SU-DHL-6 (cell line): ENCODE measurements at regions not wholly inside any gene's neighbourhood (a gene's known extent, or its start where the extent isn't known, plus 50 kb on each side); places are given as distances from the start of the nearest gene placed in this dataset.

Source experiments
- H2AFZ ChIP-seq: fragments of 200-600 bp; sonication (generic); 2 replicates; pipeline ENCODE4 v1.6.1; 2014; ENCODE audit warnings: low read depth, mild to moderate bottlenecking, moderate library complexity, mixed read lengths, antibody characterized with exemption, low read length; ENCODE audit not compliant: severe bottlenecking
- H3F3A ChIP-seq: fragments of 200-600 bp; shearing (Covaris generic); 2 replicates; pipeline ENCODE4 v1.6.0; 2016; ENCODE audit warnings: antibody characterized with exemption, mild to moderate bottlenecking; ENCODE audit not compliant: insufficient read depth
- H3K27ac ChIP-seq: fragments of 200-600 bp; sonication (generic); 2 replicates; pipeline ENCODE4 v1.5.1; 2016; ENCODE audit warnings: low read depth, mild to moderate bottlenecking, low read length, moderate library complexity, mixed read lengths
- H3K27me3 ChIP-seq: fragments of 200-600 bp; sonication (generic), shearing (Covaris generic); 2 replicates; pipeline ENCODE4 v1.6.0; 2014; ENCODE audit warnings: mild to moderate bottlenecking, low read length
- H3K36me3 ChIP-seq: fragments of 200-600 bp; sonication (generic); 2 replicates; pipeline ENCODE4 v1.6.1; 2014; ENCODE audit warnings: mild to moderate bottlenecking, low read length, mixed read lengths
- H3K4me2 ChIP-seq: fragments of 300-600, 200-600 bp; shearing (Covaris generic), sonication (generic); 2 replicates; pipeline ENCODE4 v1.6.0; 2014; ENCODE audit warnings: low read length, low read depth, mild to moderate bottlenecking; ENCODE audit not compliant: poor library complexity, severe bottlenecking
- H3K4me3 ChIP-seq: fragments of 200-600 bp; sonication (generic); 2 replicates; pipeline ENCODE4 v1.5.1; 2014; ENCODE audit warnings: antibody characterized with exemption, low read length, mild to moderate bottlenecking, mixed read lengths; ENCODE audit not compliant: insufficient read depth, poor library complexity, severe bottlenecking
- H3K79me2 ChIP-seq: fragments of 200-600 bp; sonication (generic); 2 replicates; pipeline ENCODE4 v1.6.1; 2014; ENCODE audit warnings: mild to moderate bottlenecking, low read length, moderate library complexity; ENCODE audit not compliant: insufficient read depth
- H3K9ac ChIP-seq: fragments of 200-600 bp; sonication (generic); 2 replicates; pipeline ENCODE4 v1.7.0; 2014; ENCODE audit warnings: mild to moderate bottlenecking, low read length
- H3K9me2 ChIP-seq: fragments of 200-600 bp; sonication (generic); replicated peaks from 2 replicates; pipeline ENCODE4 v1.6.1; 2014; ENCODE audit warnings: low read length; ENCODE audit not compliant: insufficient read depth
- H3K9me3 ChIP-seq: fragments of 200-600 bp; sonication (generic); 2 replicates; pipeline ENCODE4 v1.6.1; 2014; ENCODE audit warnings: low read length, mixed read lengths; ENCODE audit not compliant: insufficient read depth
- H4K20me1 ChIP-seq: fragments of 200-600 bp; sonication (generic); 2 replicates; pipeline ENCODE4 v1.6.1; 2014; ENCODE audit warnings: low read depth, mild to moderate bottlenecking, antibody characterized with exemption, low read length, moderate library complexity, mixed read lengths
- CTCF ChIP-seq: fragments of 200-600 bp; sonication (generic); IDR thresholded peaks from one replicate; pipeline ENCODE4 v1.5.1; 2017; ENCODE audit warnings: antibody characterized with exemption, mild to moderate bottlenecking, low read length, moderate library complexity; ENCODE audit not compliant: insufficient read depth, poor library complexity, severe bottlenecking
- EZH2phosphoT487 ChIP-seq: fragments of 200-600 bp; sonication (generic), shearing (Covaris generic); conservative IDR thresholded peaks from 2 replicates; pipeline ENCODE4 v1.6.1; 2018; ENCODE audit warnings: mild to moderate bottlenecking, antibody characterized with exemption, low read length, moderate library complexity, mixed read lengths

DNA sequence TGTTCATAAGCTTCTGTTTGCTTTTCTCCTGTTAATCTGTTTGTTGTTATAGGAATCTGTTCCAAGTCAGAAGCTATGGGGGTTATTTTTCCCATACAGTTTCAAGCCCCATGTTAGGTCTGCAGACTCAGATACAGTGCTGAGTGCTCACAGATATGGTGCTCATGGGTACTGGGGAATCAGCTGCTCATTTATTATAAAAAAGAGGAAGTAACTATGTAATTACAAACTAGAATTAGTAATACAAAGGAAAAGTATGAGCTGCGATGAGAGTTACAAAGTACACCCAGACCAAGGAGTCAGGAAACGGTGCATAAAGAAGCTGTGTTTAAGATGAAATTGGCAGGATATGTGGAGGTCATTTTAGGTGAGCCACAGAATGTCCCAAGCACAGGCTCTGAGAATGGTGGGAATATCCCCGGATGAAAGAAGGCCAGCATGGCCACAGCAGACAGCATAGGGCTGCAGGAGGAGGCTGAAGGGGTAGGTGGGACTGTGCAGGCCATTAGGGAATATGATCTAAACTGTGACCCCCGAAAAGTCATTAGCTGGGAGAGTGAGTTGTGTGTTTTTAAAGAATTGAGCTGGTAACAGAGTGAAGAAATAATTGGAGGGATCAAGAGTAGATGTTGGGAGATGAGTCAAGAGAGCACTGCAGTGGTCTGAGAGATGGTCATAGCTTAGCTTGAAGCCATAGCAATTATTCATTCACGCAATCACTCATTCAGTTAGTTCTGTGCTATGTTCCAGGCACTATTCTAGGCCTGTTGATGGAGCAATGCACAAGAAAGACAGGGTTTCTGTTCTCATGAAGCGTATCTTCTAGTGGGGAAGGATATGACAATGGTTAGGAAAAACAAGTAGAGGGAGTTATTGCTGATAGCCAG is 177.4 kb upstream of the UBL3 start:
- no peak overlapping the region for H3K4me3 ChIP-seq
- H3K36me3 ChIP-seq = no peaks in the 10 kb centered on the region
- H3K9me3 ChIP-seq = no peaks in the 10 kb centered on the region
- no peak overlapping the region for H3K9ac ChIP-seq
- H3K9me2 ChIP-seq = no peaks in the 10 kb centered on the region
- no peak overlapping the region for H3K27ac ChIP-seq
- H3F3A ChIP-seq = no peaks in the 10 kb centered on the region
- no peaks in the 10 kb centered on the region for H4K20me1 ChIP-seq
- H3K27me3 ChIP-seq = no peaks in the 10 kb centered on the region
- no peaks in the 10 kb centered on the region for H3K79me2 ChIP-seq
- H2AFZ ChIP-seq = no peak overlapping the region
- TF ChIP-seq CTCF (no peak), EZH2phosphoT487 (no peak)
- H3K4me2 ChIP-seq = no peak overlapping the region

- no peaks in the 10 kb centered on the region for H3K79me2 ChIP-seq
- no peaks in the 10 kb centered on the region for H3K27me3 ChIP-seq
- H3K9me2 ChIP-seq = no peaks in the 10 kb centered on the region
- no peaks in the 10 kb centered on the region for H3K9me3 ChIP-seq
- H3K9ac ChIP-seq = no peak overlapping the region
- H3K4me2 ChIP-seq = no peak overlapping the region
- TF ChIP-seq CTCF = no peak
- H3K4me3 ChIP-seq = no peak overlapping the region
- H4K20me1 ChIP-seq = no peaks in the 10 kb centered on the region
- no peak overlapping the region for H2AFZ ChIP-seq
- no peaks in the 10 kb centered on the region for H3F3A ChIP-seq
- H3K27ac ChIP-seq = no peak overlapping the region
- H3K36me3 ChIP-seq = no peaks in the 10 kb centered on the region
Measured at GRCh38 chr13:30026909-30027308, 176.5 kb upstream of the UBL3 start.

DNA sequence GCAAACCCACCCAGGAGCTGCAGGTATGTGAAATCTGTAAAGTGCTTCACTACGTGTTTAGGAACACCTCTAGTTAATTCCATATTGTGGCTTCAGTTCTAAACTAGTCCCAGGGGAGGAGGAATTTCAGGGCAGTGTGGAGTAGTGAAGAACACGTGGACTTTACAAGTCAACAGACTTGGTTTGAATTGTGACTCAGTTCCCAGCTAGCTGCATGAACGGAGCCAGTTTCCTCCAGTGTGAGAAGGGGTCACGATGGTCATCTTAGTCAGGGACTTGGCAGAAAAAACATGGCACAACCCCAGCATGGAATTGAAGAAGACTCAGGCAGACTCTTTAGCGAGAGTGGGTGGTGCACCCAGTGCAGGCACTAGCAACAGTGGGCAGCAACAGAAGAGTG is 175.7 kb upstream of the UBL3 start:
- no peak overlapping the region for H3K27ac ChIP-seq
- no peak overlapping the region for H3K9ac ChIP-seq
- no peaks in the 10 kb centered on the region for H3K79me2 ChIP-seq
- H3K36me3 ChIP-seq = no peaks in the 10 kb centered on the region
- no peaks in the 10 kb centered on the region for H3K9me3 ChIP-seq
- H3K9me2 ChIP-seq = no peaks in the 10 kb centered on the region
- no peak overlapping the region for H2AFZ ChIP-seq
- no peak overlapping the region for H3K4me2 ChIP-seq
- no peaks in the 10 kb centered on the region for H3K27me3 ChIP-seq
- no peak overlapping the region for H3K4me3 ChIP-seq
- no peaks in the 10 kb centered on the region for H3F3A ChIP-seq
- no peaks in the 10 kb centered on the region for H4K20me1 ChIP-seq
- TF ChIP-seq EZH2phosphoT487 = no peak
- no peak for TF ChIP-seq CTCF
